MG63 (cell line): ENCODE measurements at regions not wholly inside any gene's neighbourhood (a gene's known extent, or its start where the extent isn't known, plus 50 kb on each side); places are given as distances from the start of the nearest gene placed in this dataset.
A peak's percentile ranks its signal among the peaks of the same experiment; 100 is the strongest.
"Not testable (repeated sequence)": the region's sequence is repeated elsewhere in the genome, so short reads cannot be mapped to it uniquely, and the experiment has no call there.

ENCODE experiments used
- DNase-seq: peaks from one replicate; pipeline ENCODE4 v3.0.0-alpha.2; 2020
- H3K27me3 ChIP-seq: fragments of 250-450 bp; sonication (Bioruptor Pico); 2 replicates; pipeline ENCODE4 v1.5.1; 2020; ENCODE audit warnings: mild to moderate bottlenecking, moderate library complexity
- H3K36me3 ChIP-seq: fragments of 250-450 bp; sonication (Bioruptor Pico); 2 replicates; pipeline ENCODE4 v1.5.1; 2020; ENCODE audit warnings: mild to moderate bottlenecking, moderate library complexity
- H3K4me3 ChIP-seq: fragments of 250-450 bp; sonication (Bioruptor Pico); 2 replicates; pipeline ENCODE4 v1.5.1; 2020; ENCODE audit warnings: mild to moderate bottlenecking, moderate library complexity
- H3K9me3 ChIP-seq: fragments of 250-450 bp; sonication (Bioruptor Pico); 2 replicates; pipeline ENCODE4 v1.5.1; 2020; ENCODE audit warnings: mild to moderate bottlenecking, moderate library complexity

- Histone ChIP-seq H3K4me3 (no peak overlapping the region), H3K9me3 (peaks cover 4% of the 10 kb centered on the region), H3K27me3 (no peaks in the 10 kb centered on the region), H3K36me3 (no peaks in the 10 kb centered on the region)
- no peak for DNase-seq
Observed at GRCh38 chr21:28136656-28137255, 855.9 kb downstream of the LTN1 start.

- DNase-seq, result no peak
Observed at GRCh38 chr21:28135646-28136045, 857.0 kb downstream of the LTN1 start.

GRCh38 chr21:28133116-28133515, 859.6 kb downstream of the LTN1 start:
- Histone ChIP-seq H3K36me3 (no peaks in the 10 kb centered on the region), H3K27me3 (no peaks in the 10 kb centered on the region), H3K9me3 (peaks cover 2% of the 10 kb centered on the region; the same call in 1 of the 2 replicates), H3K4me3 (no peak overlapping the region)
- no peak for DNase-seq

More at GRCh38 chr21:28135646-28136045, 857.0 kb downstream of the LTN1 start:
- Histone ChIP-seq H3K9me3 (peaks cover 6% of the 10 kb centered on the region), H3K27me3 (no peaks in the 10 kb centered on the region), H3K4me3 (no peak overlapping the region), H3K36me3 (no peaks in the 10 kb centered on the region)

- Histone ChIP-seq H3K4me3 (no peak overlapping the region), H3K27me3 (no peaks in the 10 kb centered on the region), H3K36me3 (no peaks in the 10 kb centered on the region), H3K9me3 (peaks cover 2% of the 10 kb centered on the region; the same call in 1 of the 2 replicates)
- no peak for DNase-seq
Observed at GRCh38 chr21:28132713-28133112, 860.0 kb downstream of the LTN1 start.

- peaks cover 5% of the 10 kb centered on the region; the same call in 1 of the 2 replicates for H3K9me3 ChIP-seq
- no peak for DNase-seq
- H3K36me3 ChIP-seq, result no peaks in the 10 kb centered on the region
- no peak overlapping the region for H3K4me3 ChIP-seq
- H3K27me3 ChIP-seq, result no peaks in the 10 kb centered on the region
Observed at GRCh38 chr21:28127175-28127785, 865.4 kb downstream of the LTN1 start.

- Histone ChIP-seq H3K36me3 (no peaks in the 10 kb centered on the region), H3K9me3 (peaks cover 5% of the 10 kb centered on the region; the same call in 1 of the 2 replicates), H3K4me3 (no peak overlapping the region), H3K27me3 (no peaks in the 10 kb centered on the region)
- no peak for DNase-seq
Observed at GRCh38 chr21:28126521-28127174, 866.0 kb downstream of the LTN1 start.

- no peaks in the 10 kb centered on the region for H3K36me3 ChIP-seq
- 0 out of 2 replicates have a peak, but pooled peaks cover 3% of the 10 kb centered on the region for H3K9me3 ChIP-seq
- DNase-seq, result no peak
- H3K27me3 ChIP-seq, result no peaks in the 10 kb centered on the region
- H3K4me3 ChIP-seq, result no peak overlapping the region
Observed at GRCh38 chr21:28124541-28124940, 868.1 kb downstream of the LTN1 start.

GRCh38 chr21:28118570-28118969, 874.1 kb downstream of the LTN1 start:
- no peaks in the 10 kb centered on the region for H3K27me3 ChIP-seq
- H3K4me3 ChIP-seq, result no peak overlapping the region
- H3K9me3 ChIP-seq, result no peaks in the 10 kb centered on the region
- H3K36me3 ChIP-seq, result no peaks in the 10 kb centered on the region
- no peak for DNase-seq

- not testable (repeated sequence) for H3K27me3 ChIP-seq, DNase-seq, H3K36me3 ChIP-seq, H3K4me3 ChIP-seq, H3K9me3 ChIP-seq
Observed at GRCh38 chr21:28114986-28115385, 877.7 kb downstream of the LTN1 start.

GRCh38 chr21:28113718-28114117, 879.0 kb downstream of the LTN1 start:
- Histone ChIP-seq H3K9me3 (no peaks in the 10 kb centered on the region; the same call in 1 of the 2 replicates), H3K27me3 (no peaks in the 10 kb centered on the region), H3K36me3 (peaks cover 3% of the 10 kb centered on the region; the same call in 1 of the 2 replicates), H3K4me3 (no peak overlapping the region)
- DNase-seq, result no peak

- Histone ChIP-seq H3K4me3 (no peak overlapping the region), H3K36me3 (peaks cover 3% of the 10 kb centered on the region; the same call in 1 of the 2 replicates), H3K9me3 (no peaks in the 10 kb centered on the region; the same call in 1 of the 2 replicates), H3K27me3 (no peaks in the 10 kb centered on the region)
- DNase-seq, result no peak
Observed at GRCh38 chr21:28112511-28112910, 880.2 kb downstream of the LTN1 start.

GRCh38 chr21:28111151-28111619, 881.5 kb downstream of the LTN1 start:
- Histone ChIP-seq H3K27me3 (no peaks in the 10 kb centered on the region), H3K36me3 (peaks cover 3% of the 10 kb centered on the region; the same call in 1 of the 2 replicates), H3K9me3 (no peaks in the 10 kb centered on the region; the same call in 1 of the 2 replicates), H3K4me3 (peak overlapping the region; percentile 27)
- peak; percentile 78 for DNase-seq

GRCh38 chr21:28110716-28111115, 882.0 kb downstream of the LTN1 start:
- H3K36me3 ChIP-seq, result peaks cover 3% of the 10 kb centered on the region; the same call in 1 of the 2 replicates
- H3K9me3 ChIP-seq, result no peaks in the 10 kb centered on the region; the same call in 1 of the 2 replicates
- no peaks in the 10 kb centered on the region for H3K27me3 ChIP-seq
- DNase-seq, result no peak
- no peak overlapping the region for H3K4me3 ChIP-seq

GRCh38 chr21:28110074-28110473, 882.6 kb downstream of the LTN1 start:
- Histone ChIP-seq H3K4me3 (no peak overlapping the region), H3K9me3 (no peaks in the 10 kb centered on the region; the same call in 1 of the 2 replicates), H3K36me3 (peaks cover 3% of the 10 kb centered on the region; the same call in 1 of the 2 replicates), H3K27me3 (no peaks in the 10 kb centered on the region)
- DNase-seq, result no peak

- no peak overlapping the region for H3K4me3 ChIP-seq
- H3K27me3 ChIP-seq, result no peaks in the 10 kb centered on the region
- H3K36me3 ChIP-seq, result peaks cover 3% of the 10 kb centered on the region; the same call in 1 of the 2 replicates
- H3K9me3 ChIP-seq, result no peaks in the 10 kb centered on the region; the same call in 1 of the 2 replicates
- DNase-seq, result no peak
Observed at GRCh38 chr21:28106370-28106890, 886.2 kb downstream of the LTN1 start.

GRCh38 chr21:28104346-28104745, 888.3 kb downstream of the LTN1 start:
- DNase-seq, result no peak
- no peaks in the 10 kb centered on the region for H3K36me3 ChIP-seq
- no peaks in the 10 kb centered on the region; the same call in 1 of the 2 replicates for H3K9me3 ChIP-seq
- H3K4me3 ChIP-seq, result no peak overlapping the region
- no peaks in the 10 kb centered on the region for H3K27me3 ChIP-seq

GRCh38 chr21:28100366-28100765, 892.3 kb downstream of the LTN1 start:
- no peaks in the 10 kb centered on the region for H3K36me3 ChIP-seq
- H3K27me3 ChIP-seq, result no peaks in the 10 kb centered on the region
- DNase-seq, result no peak
- no peaks in the 10 kb centered on the region for H3K9me3 ChIP-seq
- H3K4me3 ChIP-seq, result no peak overlapping the region
